WTC11 (cell line): ENCODE measurements at regions not wholly inside any gene's neighbourhood (a gene's known extent, or its start where the extent isn't known, plus 50 kb on each side); places are given as distances from the start of the nearest gene placed in this dataset.

ENCODE experiments used
- CREM ChIP-seq: sonication (generic); formaldehyde crosslinking; IDR thresholded peaks from 2 replicates; pipeline ENCODE4 v1.8.1; 2022; ENCODE audit warnings: mild to moderate bottlenecking, missing genetic modification reagents, moderate library complexity
- CTCF ChIP-seq: fragments of 200-600 bp; IDR thresholded peaks from 2 replicates; pipeline ENCODE4 v1.8.0; 2022; ENCODE audit warnings: antibody characterized with exemption
- GABPB1 ChIP-seq: sonication (generic); formaldehyde crosslinking; IDR thresholded peaks from 2 replicates; pipeline ENCODE4 v1.8.1; 2023; ENCODE audit warnings: mild to moderate bottlenecking, missing genetic modification reagents
- NR2C2 ChIP-seq: sonication (generic); formaldehyde crosslinking; IDR thresholded peaks from 2 replicates; pipeline ENCODE4 v1.8.0; 2022; ENCODE audit warnings: mild to moderate bottlenecking, missing genetic modification reagents
- TCF7 ChIP-seq: sonication (generic); formaldehyde crosslinking; IDR thresholded peaks from 2 replicates; pipeline ENCODE4 v1.8.0; 2022; ENCODE audit warnings: mild to moderate bottlenecking, low read depth, missing genetic modification reagents, moderate library complexity
- USF1 ChIP-seq: sonication (generic); formaldehyde crosslinking; IDR thresholded peaks from 2 replicates; pipeline ENCODE4 v1.8.0; 2022; ENCODE audit warnings: mild to moderate bottlenecking, missing genetic modification reagents
- ZNF423 ChIP-seq: fragments of 250-450 bp; sonication (Bioruptor Pico); IDR thresholded peaks from 2 replicates; pipeline ENCODE4 v2.1.2; 2022; ENCODE audit warnings: mild to moderate bottlenecking, moderate library complexity
- TF ChIP-seq, protein P1 (sequence below): sonication (generic); formaldehyde crosslinking; IDR thresholded peaks from 2 replicates; pipeline ENCODE4 v1.8.0; 2023; ENCODE audit warnings: missing genetic modification reagents, mild to moderate bottlenecking, borderline replicate concordance
- TF ChIP-seq, protein P2 (sequence below): fragments of 250-450 bp; sonication (Bioruptor Pico); IDR thresholded peaks from 2 replicates; pipeline ENCODE4 v1.9.0; 2021; ENCODE audit warnings: mild to moderate bottlenecking
- TF ChIP-seq, protein P3 (sequence below): sonication (generic); formaldehyde crosslinking; IDR thresholded peaks from 2 replicates; pipeline ENCODE4 v1.8.1; 2023; ENCODE audit warnings: mild to moderate bottlenecking, missing genetic modification reagents, moderate library complexity
- TF ChIP-seq, protein P4 (sequence below): sonication (generic); formaldehyde crosslinking; IDR thresholded peaks from 2 replicates; pipeline ENCODE4 v1.8.1; 2022; ENCODE audit warnings: mild to moderate bottlenecking, missing genetic modification reagents, moderate library complexity, borderline replicate concordance

- TF ChIP-seq CTCF: no peak
- TF ChIP-seq USF1 (CRISPR knock-in tag): no peak
- TF ChIP-seq CREM: no peak
- TF ChIP-seq, protein P1, sequence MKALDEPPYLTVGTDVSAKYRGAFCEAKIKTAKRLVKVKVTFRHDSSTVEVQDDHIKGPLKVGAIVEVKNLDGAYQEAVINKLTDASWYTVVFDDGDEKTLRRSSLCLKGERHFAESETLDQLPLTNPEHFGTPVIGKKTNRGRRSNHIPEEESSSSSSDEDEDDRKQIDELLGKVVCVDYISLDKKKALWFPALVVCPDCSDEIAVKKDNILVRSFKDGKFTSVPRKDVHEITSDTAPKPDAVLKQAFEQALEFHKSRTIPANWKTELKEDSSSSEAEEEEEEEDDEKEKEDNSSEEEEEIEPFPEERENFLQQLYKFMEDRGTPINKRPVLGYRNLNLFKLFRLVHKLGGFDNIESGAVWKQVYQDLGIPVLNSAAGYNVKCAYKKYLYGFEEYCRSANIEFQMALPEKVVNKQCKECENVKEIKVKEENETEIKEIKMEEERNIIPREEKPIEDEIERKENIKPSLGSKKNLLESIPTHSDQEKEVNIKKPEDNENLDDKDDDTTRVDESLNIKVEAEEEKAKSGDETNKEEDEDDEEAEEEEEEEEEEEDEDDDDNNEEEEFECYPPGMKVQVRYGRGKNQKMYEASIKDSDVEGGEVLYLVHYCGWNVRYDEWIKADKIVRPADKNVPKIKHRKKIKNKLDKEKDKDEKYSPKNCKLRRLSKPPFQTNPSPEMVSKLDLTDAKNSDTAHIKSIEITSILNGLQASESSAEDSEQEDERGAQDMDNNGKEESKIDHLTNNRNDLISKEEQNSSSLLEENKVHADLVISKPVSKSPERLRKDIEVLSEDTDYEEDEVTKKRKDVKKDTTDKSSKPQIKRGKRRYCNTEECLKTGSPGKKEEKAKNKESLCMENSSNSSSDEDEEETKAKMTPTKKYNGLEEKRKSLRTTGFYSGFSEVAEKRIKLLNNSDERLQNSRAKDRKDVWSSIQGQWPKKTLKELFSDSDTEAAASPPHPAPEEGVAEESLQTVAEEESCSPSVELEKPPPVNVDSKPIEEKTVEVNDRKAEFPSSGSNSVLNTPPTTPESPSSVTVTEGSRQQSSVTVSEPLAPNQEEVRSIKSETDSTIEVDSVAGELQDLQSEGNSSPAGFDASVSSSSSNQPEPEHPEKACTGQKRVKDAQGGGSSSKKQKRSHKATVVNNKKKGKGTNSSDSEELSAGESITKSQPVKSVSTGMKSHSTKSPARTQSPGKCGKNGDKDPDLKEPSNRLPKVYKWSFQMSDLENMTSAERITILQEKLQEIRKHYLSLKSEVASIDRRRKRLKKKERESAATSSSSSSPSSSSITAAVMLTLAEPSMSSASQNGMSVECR (CRISPR knock-in tag): no peak
- TF ChIP-seq, protein P2, sequence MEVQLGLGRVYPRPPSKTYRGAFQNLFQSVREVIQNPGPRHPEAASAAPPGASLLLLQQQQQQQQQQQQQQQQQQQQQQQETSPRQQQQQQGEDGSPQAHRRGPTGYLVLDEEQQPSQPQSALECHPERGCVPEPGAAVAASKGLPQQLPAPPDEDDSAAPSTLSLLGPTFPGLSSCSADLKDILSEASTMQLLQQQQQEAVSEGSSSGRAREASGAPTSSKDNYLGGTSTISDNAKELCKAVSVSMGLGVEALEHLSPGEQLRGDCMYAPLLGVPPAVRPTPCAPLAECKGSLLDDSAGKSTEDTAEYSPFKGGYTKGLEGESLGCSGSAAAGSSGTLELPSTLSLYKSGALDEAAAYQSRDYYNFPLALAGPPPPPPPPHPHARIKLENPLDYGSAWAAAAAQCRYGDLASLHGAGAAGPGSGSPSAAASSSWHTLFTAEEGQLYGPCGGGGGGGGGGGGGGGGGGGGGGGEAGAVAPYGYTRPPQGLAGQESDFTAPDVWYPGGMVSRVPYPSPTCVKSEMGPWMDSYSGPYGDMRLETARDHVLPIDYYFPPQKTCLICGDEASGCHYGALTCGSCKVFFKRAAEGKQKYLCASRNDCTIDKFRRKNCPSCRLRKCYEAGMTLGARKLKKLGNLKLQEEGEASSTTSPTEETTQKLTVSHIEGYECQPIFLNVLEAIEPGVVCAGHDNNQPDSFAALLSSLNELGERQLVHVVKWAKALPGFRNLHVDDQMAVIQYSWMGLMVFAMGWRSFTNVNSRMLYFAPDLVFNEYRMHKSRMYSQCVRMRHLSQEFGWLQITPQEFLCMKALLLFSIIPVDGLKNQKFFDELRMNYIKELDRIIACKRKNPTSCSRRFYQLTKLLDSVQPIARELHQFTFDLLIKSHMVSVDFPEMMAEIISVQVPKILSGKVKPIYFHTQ: no peak
- TF ChIP-seq ZNF423 (CRISPR knock-in tag): no peak
- TF ChIP-seq GABPB1 (CRISPR knock-in tag): no peak
- TF ChIP-seq NR2C2 (CRISPR knock-in tag): no peak
- TF ChIP-seq, protein P3, sequence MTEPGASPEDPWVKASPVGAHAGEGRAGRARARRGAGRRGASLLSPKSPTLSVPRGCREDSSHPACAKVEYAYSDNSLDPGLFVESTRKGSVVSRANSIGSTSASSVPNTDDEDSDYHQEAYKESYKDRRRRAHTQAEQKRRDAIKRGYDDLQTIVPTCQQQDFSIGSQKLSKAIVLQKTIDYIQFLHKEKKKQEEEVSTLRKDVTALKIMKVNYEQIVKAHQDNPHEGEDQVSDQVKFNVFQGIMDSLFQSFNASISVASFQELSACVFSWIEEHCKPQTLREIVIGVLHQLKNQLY: no peak
- no peak for TF ChIP-seq TCF7 (CRISPR knock-in tag)
- TF ChIP-seq, protein P4, sequence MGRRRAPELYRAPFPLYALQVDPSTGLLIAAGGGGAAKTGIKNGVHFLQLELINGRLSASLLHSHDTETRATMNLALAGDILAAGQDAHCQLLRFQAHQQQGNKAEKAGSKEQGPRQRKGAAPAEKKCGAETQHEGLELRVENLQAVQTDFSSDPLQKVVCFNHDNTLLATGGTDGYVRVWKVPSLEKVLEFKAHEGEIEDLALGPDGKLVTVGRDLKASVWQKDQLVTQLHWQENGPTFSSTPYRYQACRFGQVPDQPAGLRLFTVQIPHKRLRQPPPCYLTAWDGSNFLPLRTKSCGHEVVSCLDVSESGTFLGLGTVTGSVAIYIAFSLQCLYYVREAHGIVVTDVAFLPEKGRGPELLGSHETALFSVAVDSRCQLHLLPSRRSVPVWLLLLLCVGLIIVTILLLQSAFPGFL (CRISPR knock-in tag): no peak
Observed at GRCh38 chr5:57680686-57681085, 198.1 kb upstream of the ACTBL2 start.
